Transverse colon (tissue), 4 donors: ENCODE measurements at regions not wholly inside any gene's neighbourhood (a gene's known extent, or its start where the extent isn't known, plus 50 kb on each side); places are given as distances from the start of the nearest gene placed in this dataset.

ENCODE experiments used
- DNase-seq: peaks from one replicate; pipeline ENCODE4 v3.0.0-alpha.2; 2019
- H3K27ac ChIP-seq, 4 donors: fragments of 200-600 bp; sonication (generic); 2 replicates each; pipeline ENCODE4 v1.5.1; 2016 to 2018; ENCODE audit warnings: inconsistent platforms in 4 of 4
- H3K27me3 ChIP-seq: fragments of 200-600 bp; sonication (generic); 2 replicates; pipeline ENCODE4 v1.5.1; 2017; ENCODE audit warnings: inconsistent platforms
- H3K36me3 ChIP-seq, 4 donors: fragments of 200-600 bp; sonication (generic); 2 replicates each; pipeline ENCODE4 v1.5.1; 2017 to 2019; ENCODE audit warnings: inconsistent platforms in 4 of 4
- H3K4me1 ChIP-seq, 4 donors: fragments of 200-600 bp; sonication (generic); 2 replicates each; pipeline ENCODE4 v1.5.1; 2017 to 2020; ENCODE audit warnings: inconsistent platforms in 4 of 4
- H3K4me3 ChIP-seq, 4 donors: fragments of 200-600 bp; sonication (generic); 1 replicate in 1 of 4; 2 replicates in 3 of 4; pipeline versions ENCODE4 v1.5.1 to v1.6.1; 2017 to 2019; ENCODE audit warnings: inconsistent platforms in 4 of 4
- H3K9me3 ChIP-seq, 2 donors: fragments of 200-600 bp; sonication (generic); 2 replicates each; pipeline ENCODE4 v1.5.1; 2017 to 2019; ENCODE audit warnings: inconsistent platforms in 2 of 2
- EP300 ChIP-seq: sonication (generic); formaldehyde crosslinking; IDR thresholded peaks from one replicate; pipeline ENCODE4 v1.6.1; 2017; ENCODE audit warnings: antibody characterized with exemption, low read depth
- POLR2A ChIP-seq: fragments of 450-650 bp; IDR thresholded peaks from one replicate; pipeline ENCODE4 v1.6.1; 2016; ENCODE audit warnings: antibody characterized with exemption, mild to moderate bottlenecking, moderate library complexity
- POLR2AphosphoS5 ChIP-seq, 3 donors: sonication (generic); formaldehyde crosslinking; IDR thresholded peaks; one replicate each; pipeline ENCODE4 v1.6.1; 2016; ENCODE audit warnings: antibody characterized with exemption in 3 of 3
- WGBS, 2 donors: methylation state at CpG; one replicate each; pipeline ENCODE4 v1.1.5; 2018; ENCODE audit warnings: low coverage in 1 of 2; 5-methylcytosine and 5-hydroxymethylcytosine counted together
- in situ Hi-C, 4 donors: fragments of 200-750 bp; cut with MboI; loops; one replicate each; pipeline versions ENCODE4 v1.15.0 to v1.15.1; 2017; ENCODE audit warnings: low sequenced_read_pairs in 3 of 4, low pct_ligation_motif_present in 1 of 4, low pct_unique_long_range_greater_than_20kb in 1 of 4
- intact Hi-C: fragments of 100-400 bp; cut with DNase I; formaldehyde crosslinking; loops from one replicate; pipeline ENCODE4 v1.15.1; 2023; ENCODE audit warnings: low total_unique reads
- TF ChIP-seq, protein P1 (sequence below), 5 experiments: fragments of 200-600 bp in 3 of 5; fragments of 450-650 bp in 2 of 5; sonication (generic) in 3 of 5; IDR thresholded peaks; 1 replicate in 2 of 5; 2 replicates in 3 of 5; pipeline ENCODE4 v1.5.1; 2016 to 2017; ENCODE audit warnings: antibody characterized with exemption in 5 of 5, inconsistent platforms in 3 of 5, mild to moderate bottlenecking in 2 of 5, moderate library complexity in 1 of 5

DNA sequence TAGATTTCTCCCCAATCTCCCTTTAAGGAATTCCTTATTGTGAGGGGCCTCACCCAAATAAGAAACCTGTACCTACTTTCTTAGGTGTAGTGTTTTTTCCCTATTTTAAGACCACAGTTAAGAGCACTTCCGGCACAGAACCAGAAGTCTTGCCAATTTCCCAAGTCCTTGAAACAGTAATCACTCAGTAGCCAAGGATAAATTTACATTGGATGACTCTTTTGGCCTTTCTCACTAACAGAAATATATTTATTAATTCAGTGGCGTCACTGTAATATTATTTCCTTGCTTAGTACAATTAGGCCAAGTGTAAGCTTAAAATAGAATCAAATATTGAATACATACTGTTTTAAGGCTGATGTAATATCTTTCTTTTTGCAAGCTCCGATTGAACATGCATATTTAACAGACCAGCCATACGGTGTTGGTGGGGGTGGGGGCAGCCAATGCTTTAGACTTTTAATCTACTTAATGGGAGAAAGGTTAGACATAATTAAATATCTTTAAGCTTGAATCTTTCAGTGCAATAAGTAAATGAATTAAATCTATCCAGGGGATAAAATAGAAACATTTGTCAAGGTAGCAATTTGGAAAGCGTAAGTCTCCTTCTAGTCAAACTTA is 50.8 kb upstream of the ITGA6 start:
- no peaks in the 10 kb centered on the region for H3K36me3 ChIP-seq
- DNase-seq: no peak
- peaks cover 0 to 9% (median 2%) of the 10 kb centered on the region in 4 donors for H3K4me1 ChIP-seq
- intact Hi-C loops: no loop called here
- no peak overlapping the region for H3K4me3 ChIP-seq
- 77 to 79% methylated on average over 5 of the region's 5 CpGs for whole genome bisulfite sequencing, 2 donors
- H3K27ac ChIP-seq: no peak overlapping the region
- no peaks in the 10 kb centered on the region for H3K9me3 ChIP-seq
- H3K27me3 ChIP-seq: no peaks in the 10 kb centered on the region
- no peak for TF ChIP-seq EP300
- TF ChIP-seq, protein P1, sequence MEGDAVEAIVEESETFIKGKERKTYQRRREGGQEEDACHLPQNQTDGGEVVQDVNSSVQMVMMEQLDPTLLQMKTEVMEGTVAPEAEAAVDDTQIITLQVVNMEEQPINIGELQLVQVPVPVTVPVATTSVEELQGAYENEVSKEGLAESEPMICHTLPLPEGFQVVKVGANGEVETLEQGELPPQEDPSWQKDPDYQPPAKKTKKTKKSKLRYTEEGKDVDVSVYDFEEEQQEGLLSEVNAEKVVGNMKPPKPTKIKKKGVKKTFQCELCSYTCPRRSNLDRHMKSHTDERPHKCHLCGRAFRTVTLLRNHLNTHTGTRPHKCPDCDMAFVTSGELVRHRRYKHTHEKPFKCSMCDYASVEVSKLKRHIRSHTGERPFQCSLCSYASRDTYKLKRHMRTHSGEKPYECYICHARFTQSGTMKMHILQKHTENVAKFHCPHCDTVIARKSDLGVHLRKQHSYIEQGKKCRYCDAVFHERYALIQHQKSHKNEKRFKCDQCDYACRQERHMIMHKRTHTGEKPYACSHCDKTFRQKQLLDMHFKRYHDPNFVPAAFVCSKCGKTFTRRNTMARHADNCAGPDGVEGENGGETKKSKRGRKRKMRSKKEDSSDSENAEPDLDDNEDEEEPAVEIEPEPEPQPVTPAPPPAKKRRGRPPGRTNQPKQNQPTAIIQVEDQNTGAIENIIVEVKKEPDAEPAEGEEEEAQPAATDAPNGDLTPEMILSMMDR (IDR thresholded peaks at IDR 0.05): no peak
- no peak for TF ChIP-seq POLR2A
- TF ChIP-seq POLR2AphosphoS5 (IDR thresholded peaks at IDR 0.05): no peak
- in situ Hi-C loops: no loop called here

DNA sequence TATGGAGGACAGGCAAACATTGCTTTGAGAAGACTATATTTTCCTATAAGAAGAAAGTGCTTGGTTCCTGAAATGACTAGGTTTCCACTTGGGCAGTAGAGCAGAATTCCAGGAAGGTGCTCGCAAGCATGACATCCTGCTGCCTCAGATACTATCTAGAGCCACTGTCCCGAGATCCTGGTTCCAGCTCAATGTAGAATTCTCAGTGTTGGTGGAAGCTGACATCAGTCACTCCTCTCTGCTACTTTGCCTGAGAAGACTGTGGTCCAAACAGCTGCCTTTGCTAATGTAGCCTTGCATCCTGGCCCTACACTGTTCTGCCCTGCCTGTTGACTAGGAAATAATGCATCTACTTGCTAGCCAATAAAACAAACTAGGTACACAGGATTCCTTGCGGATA is 50.0 kb upstream of the ITGA6 start:
- Histone ChIP-seq H3K4me1 (peaks cover 0 to 9% (median 2%) of the 10 kb centered on the region in 4 donors), H3K4me3 (no peak overlapping the region), H3K9me3 (no peaks in the 10 kb centered on the region), H3K27me3 (no peaks in the 10 kb centered on the region), H3K36me3 (no peaks in the 10 kb centered on the region), H3K27ac (no peak overlapping the region)
- intact Hi-C loops (no loop called here), in situ Hi-C loops (no loop called here)
- no peak for DNase-seq
- TF ChIP-seq, protein P1 (IDR thresholded peaks at IDR 0.05): no peak
- no peak for TF ChIP-seq EP300
- no peak for TF ChIP-seq POLR2AphosphoS5 (IDR thresholded peaks at IDR 0.05)
- TF ChIP-seq POLR2A: no peak
- 79% methylated on average over 3 of the region's 3 CpGs; no CpG with 5 or more reads in 1 of the 2 donors for WGBS, 2 donors
